GM21576 (cell line): ENCODE measurements at regions not wholly inside any gene's neighbourhood (a gene's known extent, or its start where the extent isn't known, plus 50 kb on each side); places are given as distances from the start of the nearest gene placed in this dataset.

Experiments used
- ATAC-seq: cut with Tn5 transposase; IDR thresholded peaks from one replicate; pipeline ENCODE4 v1.9.1; 2021; ENCODE audit warnings: mild to moderate bottlenecking, moderate library complexity; ENCODE audit not compliant: unreplicated experiment

DNA sequence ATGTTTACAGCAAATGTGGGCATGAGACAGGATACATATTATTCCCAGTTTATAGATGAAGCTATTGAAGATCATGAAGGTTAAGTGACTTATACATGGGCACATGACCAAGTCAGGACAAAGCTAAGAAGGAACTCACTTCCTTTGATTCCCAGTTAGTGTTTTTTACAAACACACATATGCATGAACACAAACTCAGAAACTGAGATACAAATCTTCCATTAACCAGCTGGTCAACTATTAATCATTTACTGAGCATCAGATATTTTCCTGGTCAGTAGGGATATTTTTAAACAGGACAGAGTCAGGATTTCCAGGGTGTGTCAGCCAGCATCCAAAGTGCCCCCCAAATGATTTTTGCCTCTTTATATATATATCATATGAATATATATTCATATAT, 222.2 kb downstream of the OGFRL1 start:
- ATAC-seq = no peak

DNA sequence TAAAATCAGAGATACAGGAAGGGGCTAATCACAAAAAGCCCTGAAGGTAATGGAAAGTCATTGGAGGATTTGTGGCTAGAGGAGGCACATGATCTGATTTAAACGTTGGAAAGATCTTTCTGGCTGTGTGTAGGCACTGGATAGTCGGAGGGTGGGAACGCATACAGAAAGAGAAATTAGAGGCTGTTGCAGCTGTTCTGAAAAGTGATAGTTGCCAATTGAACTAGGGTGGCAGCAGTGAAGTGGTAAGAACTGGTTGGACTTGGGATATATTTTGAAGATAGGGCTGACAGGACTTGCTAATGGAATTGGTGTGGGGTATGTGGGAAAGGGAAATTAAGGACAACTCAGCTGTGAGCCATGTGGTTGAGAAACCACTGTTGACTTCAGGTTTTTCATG, 223.6 kb downstream of the OGFRL1 start:
- ATAC-seq = no peak

DNA sequence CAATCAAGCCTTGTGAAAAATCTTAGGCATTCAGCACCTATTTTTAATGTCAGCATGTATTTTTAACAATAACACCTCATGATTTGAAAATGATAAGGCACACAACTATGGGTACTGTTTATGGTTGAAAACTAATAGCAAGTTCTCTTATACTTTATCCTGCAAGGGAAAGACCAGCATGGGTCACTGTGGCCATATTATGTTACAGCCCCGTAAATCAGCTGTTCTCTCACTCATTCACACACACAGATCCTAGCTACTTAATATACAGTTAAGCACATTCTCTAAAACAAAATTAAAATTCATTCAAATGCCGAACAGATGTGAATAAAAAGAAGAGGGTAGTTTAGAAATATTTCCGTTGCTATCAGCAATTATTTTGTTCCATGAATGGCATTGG, 224.4 kb downstream of the OGFRL1 start:
- ATAC-seq = no peak

DNA sequence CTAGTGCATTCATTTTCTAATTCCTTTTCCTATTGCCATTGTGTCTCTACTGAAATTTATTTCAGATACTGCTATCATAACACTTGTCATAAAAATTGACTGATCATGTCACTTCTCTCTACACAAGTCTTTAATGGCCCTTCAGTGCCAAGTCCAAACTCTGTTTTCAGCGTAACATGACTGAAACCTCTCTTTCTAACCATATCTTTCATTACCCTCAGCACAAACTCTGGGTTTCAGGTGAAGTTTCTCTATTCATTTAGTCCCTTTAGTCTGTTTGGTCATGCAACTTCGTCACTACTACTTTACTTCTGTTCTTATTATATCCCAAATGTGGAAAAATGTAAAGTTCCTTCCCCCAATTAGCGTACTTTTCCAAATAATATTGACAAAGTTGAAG, 234.9 kb downstream of the OGFRL1 start:
- no peak for ATAC-seq

DNA sequence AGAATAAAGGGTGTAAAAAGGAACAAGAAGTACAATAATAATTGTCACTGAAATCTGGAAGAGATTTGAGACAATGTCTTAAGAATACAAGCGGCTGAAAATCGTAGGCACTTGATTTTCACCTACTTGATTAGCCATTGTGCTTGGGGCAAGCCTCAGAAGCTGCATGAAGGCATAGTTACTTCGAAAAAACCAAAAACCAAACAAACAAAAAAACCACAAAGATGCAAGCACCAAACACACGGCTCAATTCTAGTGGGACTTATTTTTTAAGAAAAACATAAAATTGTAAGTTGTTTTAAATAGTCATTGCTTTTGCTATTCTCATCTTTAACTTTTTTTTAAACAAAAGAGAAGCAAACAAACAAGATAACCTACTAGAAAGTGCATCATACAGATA, 235.6 kb downstream of the OGFRL1 start:
- ATAC-seq = no peak

DNA sequence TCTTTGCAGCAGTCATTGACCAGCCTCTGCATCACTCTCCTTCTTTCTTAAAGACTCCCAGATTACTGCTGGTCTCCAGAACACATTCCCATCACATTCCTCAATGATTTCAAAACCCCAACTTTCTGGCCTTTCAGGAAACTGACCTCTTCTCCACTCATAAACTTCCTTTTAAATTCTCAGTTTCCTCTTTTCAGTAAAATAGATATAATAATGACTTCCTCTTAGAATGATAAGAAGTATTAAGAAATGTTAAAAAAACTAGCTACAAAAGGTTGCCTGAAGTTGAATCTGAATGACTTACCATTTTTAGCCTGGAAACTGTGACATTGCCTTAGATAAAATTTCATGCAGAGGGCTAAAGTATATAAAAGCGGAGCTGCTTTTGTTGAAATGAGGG, 239.3 kb downstream of the OGFRL1 start:
- ATAC-seq = no peak

DNA sequence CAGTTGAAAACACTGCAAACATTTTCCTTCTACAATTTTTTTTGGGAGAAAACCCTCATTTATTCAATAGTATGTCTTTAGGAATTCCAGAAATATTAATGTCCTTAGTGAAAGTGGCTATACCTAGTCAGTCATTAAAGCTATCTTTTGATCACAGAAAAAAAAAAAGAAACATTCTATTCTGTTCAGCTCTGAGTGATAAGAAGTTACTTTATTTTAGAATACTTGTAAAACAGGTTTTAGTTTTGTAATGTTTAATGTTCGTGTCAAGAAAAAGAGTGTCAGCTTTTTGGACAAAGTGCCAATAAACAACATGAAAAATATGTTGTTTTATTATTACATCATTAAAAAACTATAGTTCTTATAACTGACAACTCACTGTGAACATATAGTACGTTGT, 240.4 kb downstream of the OGFRL1 start:
- no peak for ATAC-seq

DNA sequence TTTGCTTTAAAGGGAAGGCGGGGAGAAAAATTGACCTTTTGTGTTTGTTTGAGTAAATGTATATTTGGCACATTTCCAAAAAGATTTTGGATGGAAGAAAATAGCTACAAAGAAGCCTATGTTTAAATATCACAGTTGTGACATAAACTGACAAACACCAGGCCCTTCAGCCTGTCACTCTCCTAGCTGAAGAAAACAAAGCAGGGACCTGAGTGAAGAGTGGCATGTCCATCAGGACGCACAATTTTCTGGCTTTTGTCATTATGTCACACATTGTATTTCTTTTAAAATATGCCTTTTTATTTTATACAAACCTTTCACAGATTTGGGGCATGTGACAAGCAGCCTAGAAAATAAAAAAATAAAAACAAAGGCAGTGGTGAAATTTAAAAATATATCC, 241.2 kb downstream of the OGFRL1 start:
- no peak for ATAC-seq

DNA sequence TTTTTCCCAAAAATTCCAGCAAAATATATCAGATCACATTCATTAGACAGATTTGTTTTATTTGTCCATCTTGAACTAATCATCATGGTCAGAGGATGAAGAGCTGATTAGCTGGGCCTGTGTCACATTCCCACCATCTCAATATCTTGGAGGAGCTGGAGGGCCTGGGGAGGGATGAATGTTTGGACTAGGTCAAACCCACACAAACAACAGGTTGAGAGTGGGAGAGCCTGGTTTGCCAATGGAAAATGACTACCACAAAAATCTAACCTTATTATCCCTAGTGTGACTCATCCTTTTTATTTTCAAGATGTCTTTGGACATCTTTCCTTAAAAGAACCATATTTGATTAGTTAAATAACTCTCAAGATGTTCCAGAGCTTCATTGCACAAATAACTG, 242.4 kb downstream of the OGFRL1 start:
- no peak for ATAC-seq

DNA sequence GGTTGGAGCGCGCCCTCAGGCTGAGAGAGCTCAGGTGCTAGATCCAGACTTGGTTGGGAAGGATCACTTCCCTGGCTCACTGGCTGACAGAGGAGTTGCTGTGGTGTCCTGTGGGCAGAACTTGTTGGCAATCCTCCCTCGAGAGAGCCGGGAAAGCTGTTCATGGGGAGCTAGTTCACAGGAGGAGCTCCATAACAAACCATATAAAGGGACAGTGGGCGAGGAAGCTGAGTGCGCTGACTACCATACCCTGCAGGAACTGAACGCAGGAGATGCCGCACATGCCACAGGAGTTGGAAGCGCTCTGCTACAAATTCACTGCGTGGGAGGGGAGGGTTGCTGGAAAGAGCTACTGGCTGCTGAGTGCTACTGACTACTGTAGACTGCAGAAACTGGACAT, 243.2 kb downstream of the OGFRL1 start:
- ATAC-seq = no peak

DNA sequence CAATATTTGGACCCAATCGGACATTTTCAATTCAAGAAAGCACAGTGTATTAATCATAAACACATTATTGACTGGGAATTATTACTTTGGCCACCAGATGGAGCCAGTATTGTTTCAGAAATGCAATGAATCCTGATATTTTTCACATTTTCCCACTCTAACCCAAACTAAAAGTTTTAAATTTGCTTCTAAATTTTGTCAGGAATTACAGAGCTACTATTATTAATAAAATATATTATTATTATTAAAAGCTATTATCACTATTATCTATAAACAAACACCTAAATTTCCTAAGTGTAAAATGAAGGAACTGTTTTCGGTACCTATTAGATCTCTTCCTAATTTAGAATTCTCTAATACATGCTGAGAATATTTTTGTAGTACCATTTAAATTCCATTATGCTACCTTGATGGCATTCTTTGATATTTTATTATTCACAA, 245.3 kb downstream of the OGFRL1 start:
- ATAC-seq = no peak

DNA sequence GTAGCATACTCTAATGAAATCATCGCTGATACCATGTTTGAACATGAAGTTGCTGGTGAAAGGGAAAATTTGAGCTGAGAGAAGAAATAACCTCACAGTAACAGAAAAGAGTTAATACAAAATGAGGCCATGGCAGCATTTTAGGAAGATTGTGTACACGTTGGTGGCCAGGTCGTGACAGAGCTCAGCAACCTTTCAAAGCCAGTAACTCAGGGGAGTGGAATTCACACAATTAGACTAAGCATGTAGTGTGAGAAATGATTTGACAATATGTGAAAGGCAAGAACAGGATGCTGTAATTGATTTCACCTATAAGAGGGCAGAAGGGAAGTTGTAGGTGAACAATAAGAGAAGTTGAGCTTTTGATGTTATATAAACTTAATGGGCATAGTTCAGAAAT, 246.3 kb downstream of the OGFRL1 start:
- ATAC-seq = no peak

DNA sequence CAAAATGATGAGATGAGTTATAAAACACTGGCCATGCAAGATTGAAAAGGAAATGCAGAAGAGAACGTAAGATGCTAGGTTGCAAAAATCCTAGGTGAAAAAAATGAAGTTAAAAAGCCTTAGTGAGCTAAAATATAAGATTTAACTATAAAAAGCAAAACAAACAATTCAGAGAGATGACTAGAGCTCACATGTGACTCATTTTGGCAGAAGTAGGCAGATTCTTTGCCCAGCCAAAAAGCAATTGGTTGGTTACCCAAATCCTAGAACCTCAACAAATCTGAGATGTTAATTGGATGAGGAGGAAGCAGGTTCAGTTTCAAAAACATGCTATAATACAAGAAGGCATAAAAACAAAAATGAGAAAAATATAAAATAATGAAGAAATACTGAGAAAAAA, 249.1 kb downstream of the OGFRL1 start:
- no peak for ATAC-seq

DNA sequence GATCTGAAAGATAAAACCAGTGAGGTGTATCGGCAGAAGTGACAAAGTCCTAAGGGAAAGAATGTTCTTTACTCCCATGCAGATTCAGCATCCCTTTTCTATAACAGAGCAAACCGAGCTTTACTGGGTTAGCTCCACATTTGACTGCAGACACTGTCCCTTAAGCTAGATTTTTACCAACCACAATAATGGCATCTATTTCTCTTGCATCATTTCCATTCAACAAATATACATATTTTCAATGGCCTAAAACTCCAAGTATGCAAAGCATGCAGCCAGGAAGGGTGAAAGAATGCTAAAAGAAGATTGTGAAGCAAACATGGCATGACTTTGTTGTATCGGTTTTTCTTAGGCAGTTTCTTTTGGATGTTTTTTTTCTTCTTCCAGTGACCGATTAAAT, 255.4 kb downstream of the OGFRL1 start:
- ATAC-seq = no peak

DNA sequence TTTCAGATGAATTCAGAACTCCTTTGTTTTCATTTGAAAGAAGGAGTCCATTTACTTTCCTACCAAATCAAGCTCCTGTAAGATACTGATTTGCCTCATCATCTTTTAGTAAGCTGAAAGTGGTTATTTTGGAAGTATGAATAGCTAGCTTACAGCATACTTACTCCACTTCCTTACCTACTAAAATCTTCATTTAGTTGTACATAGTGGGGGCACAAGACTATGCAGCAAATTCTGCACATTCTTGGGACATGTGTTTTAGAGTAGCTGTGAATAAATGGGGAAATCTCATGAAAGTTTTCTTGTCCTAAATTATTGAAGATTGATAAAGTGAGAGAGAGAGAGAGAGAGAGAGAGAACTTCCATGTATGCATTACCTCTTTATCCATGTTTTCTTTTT, 256.3 kb downstream of the OGFRL1 start:
- no peak for ATAC-seq

DNA sequence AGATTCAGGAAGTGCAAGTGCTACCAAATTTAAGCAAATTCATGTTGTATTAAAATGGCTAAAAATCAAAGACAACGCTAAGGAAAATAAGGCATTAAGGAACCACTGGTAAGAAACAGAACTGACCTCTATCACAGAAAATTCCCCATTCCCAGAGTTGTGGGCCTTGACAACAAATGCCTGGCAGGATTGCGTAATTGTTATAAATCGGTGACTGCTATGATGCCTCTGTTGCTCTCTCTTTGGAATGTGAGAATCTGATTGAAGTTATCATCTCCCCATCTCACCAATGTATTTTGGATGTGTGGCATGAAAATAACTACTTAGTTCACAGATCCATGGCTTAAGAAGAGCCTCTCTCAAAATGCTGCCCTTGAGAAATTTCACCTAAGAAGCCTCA, 257.3 kb downstream of the OGFRL1 start:
- no peak for ATAC-seq

DNA sequence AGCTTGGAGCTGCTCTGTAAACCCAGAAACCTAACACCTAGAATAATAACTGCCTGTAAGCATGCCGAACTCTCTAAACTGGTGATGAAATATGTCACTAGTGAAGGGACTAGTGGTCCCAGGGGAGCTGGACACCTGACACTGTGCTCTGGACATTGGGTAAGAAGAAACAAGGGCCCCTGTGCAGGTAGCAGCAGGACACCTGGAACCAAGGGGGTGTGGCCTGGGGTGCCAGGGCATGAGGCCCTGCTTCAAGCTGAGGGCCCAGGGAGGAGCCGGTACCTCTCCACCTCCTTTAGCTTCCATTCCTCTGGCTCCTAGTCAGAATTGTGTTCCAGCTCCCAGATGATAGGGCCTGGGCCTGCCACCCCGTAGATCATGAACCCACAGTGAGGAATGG, 263.2 kb downstream of the OGFRL1 start:
- no peak for ATAC-seq

DNA sequence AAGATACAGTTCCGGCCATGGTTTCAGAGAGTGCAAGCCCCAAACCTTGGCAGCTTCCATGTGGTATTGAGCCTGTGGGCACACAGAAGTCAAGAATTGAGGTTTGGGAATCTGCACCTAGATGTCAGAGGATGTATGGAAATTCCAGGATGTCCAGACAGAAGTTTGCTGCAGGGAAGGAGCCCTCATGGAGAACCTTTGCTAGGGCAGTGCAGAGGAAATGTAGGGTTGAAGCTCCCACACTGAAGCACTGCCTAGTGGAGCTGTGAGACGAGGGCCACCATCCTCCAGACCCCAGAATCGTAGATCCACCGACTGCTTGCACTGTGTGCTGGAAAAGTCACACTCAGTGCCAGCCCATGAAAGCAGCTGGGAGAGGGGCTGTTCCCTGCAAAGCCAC, 267.5 kb downstream of the OGFRL1 start:
- no peak for ATAC-seq

DNA sequence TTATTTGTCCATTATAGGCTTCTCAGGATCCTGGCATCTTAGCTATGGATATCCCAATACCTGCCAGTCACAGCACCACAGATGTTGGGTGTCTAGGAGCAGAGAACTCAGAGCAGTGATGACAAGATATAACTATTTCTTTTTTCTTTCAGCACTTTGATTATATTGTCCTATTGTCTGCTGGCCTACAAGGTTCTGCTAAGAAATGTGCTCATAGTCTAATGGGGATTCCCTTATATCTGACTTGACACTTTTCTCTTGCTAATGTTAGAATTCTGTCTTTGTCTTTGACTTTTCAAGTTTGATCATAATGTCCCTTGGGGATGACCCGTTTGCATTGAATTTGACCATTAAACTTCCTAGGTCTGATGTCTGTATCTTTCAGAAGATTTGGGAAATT, 270.4 kb downstream of the OGFRL1 start:
- ATAC-seq = no peak

DNA sequence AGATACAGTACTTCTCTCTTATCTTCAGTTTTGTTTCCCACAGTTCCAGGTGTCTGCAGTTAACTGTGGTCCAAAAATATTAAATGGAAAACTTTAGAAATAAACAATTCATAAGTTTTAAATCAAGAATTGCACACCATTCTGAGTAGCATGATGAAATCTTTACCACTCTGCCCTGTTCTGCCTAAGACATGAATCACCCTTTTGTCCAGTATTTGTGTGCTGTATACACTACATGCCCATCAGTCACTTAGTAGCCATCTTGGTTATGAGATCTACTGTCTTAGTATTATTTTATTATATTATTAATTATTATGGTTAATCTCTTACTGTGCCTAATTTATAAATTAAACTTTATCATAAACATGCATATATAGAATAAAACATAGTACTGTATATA, 279.0 kb downstream of the OGFRL1 start:
- no peak for ATAC-seq

DNA sequence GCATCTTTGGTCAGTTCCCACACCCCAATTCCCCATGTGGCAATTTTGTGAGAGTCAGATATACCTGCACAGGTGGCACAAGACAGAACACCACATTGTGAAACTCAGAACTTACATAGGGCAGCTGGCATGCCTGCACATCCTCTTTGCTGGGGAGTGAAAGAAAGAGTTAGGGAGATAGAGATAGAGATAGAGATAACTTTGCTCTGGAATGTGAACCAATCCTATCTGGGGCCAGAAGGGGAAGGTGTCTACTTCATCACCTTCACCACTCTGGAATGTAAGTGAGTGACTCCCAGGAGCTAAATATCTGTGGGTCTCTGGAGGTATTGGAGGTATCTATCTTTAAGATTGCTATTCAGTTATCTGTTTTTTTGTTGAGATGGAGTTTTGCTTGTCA, 289.2 kb downstream of the OGFRL1 start:
- ATAC-seq = no peak

DNA sequence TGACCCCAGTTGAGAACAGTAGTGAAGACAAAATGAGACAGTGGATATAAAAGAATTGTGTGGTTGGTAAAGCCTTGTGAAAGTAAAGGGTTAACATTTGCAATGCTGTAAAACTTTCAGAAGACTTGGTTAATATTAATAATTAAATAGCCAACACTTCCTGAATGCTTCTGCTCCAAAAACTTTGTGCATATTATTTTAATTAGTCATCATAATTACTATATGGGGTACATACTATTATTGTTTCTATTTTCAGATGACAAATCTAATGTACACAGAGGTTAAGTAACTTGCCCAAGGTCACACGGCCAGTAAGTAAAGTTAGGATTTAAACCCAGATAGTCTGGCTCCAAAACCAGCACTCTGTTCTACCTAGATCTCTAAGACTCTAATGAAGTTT, 291.3 kb downstream of the OGFRL1 start:
- no peak for ATAC-seq

DNA sequence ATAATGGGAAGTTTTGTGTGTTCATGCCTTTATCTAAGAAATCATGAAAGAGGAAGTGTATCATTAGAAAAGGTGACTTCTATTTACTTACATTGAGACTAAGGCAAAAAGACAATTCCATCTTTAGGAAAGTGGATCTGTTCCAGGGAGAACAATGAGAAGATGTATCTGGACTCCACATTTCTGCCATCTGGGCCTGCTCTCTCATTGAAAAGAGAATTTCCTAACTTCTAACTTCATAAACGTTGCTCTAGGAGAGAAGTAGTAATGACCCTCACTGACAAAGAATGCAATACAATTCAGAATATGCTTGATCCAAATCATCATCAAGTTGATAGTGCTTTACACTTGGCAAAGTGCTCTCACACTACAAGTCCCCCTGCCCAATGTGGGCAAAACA, 294.2 kb downstream of the OGFRL1 start:
- no peak for ATAC-seq
